HG02852 (cell line): ENCODE measurements at regions not wholly inside any gene's neighbourhood (a gene's known extent, or its start where the extent isn't known, plus 50 kb on each side); places are given as distances from the start of the nearest gene placed in this dataset.

ENCODE experiments used
- ATAC-seq: cut with Tn5 transposase; IDR thresholded peaks from one replicate; pipeline ENCODE4 v1.9.1; 2021; ENCODE audit warnings: mild to moderate bottlenecking, moderate library complexity; ENCODE audit not compliant: unreplicated experiment

- no peak for ATAC-seq
These were observed 642.9 kb downstream of the BRINP3 start for GRCh38 chr1:189834813-189835212.

- no peak for ATAC-seq
These were observed 630.1 kb downstream of the BRINP3 start for GRCh38 chr1:189847613-189848012.

- no peak for ATAC-seq
These were observed 625.8 kb downstream of the BRINP3 start for GRCh38 chr1:189851806-189852367.

GRCh38 chr1:189859385-189859977 lies 618.2 kb downstream of the BRINP3 start:
- peak; percentile 78 for ATAC-seq

- ATAC-seq: no peak
These were observed 611.1 kb downstream of the BRINP3 start for GRCh38 chr1:189866606-189867005.

GRCh38 chr1:189868021-189868420 lies 609.6 kb downstream of the BRINP3 start:
- ATAC-seq: no peak

- no peak for ATAC-seq
These were observed 602.8 kb downstream of the BRINP3 start for GRCh38 chr1:189874715-189875435.

GRCh38 chr1:189880135-189880534 lies 597.5 kb downstream of the BRINP3 start:
- ATAC-seq: no peak

GRCh38 chr1:189899686-189900425 lies 577.8 kb downstream of the BRINP3 start:
- ATAC-seq: no peak

GRCh38 chr1:189904509-189904908 lies 573.2 kb downstream of the BRINP3 start:
- no peak for ATAC-seq

- no peak for ATAC-seq
These were observed 569.6 kb downstream of the BRINP3 start for GRCh38 chr1:189908113-189908512.

GRCh38 chr1:189921613-189922012 lies 556.1 kb downstream of the BRINP3 start:
- no peak for ATAC-seq

- ATAC-seq: no peak
These were observed 550.0 kb downstream of the BRINP3 start for GRCh38 chr1:189927641-189928040.

GRCh38 chr1:189929501-189930099 lies 548.1 kb downstream of the BRINP3 start:
- no peak for ATAC-seq

GRCh38 chr1:189936861-189937260 lies 540.8 kb downstream of the BRINP3 start:
- no peak for ATAC-seq

GRCh38 chr1:189939967-189940366 lies 537.7 kb downstream of the BRINP3 start:
- ATAC-seq: no peak

GRCh38 chr1:189941922-189942321 lies 535.7 kb downstream of the BRINP3 start:
- ATAC-seq: no peak

GRCh38 chr1:189958756-189959155 lies 518.9 kb downstream of the BRINP3 start:
- ATAC-seq: no peak

- ATAC-seq: no peak
These were observed 516.9 kb downstream of the BRINP3 start for GRCh38 chr1:189960769-189961168.

GRCh38 chr1:189962181-189962580 lies 515.5 kb downstream of the BRINP3 start:
- ATAC-seq: no peak
